HepG2 (cell line): ENCODE measurements at regions not wholly inside any gene's neighbourhood (a gene's known extent, or its start where the extent isn't known, plus 50 kb on each side); places are given as distances from the start of the nearest gene placed in this dataset.

Experiments used
- POLR2A ChIP-seq, 2 experiments: IDR thresholded peaks; 2 replicates each; pipeline ENCODE4 v1.6.1; 2011; ENCODE audit warnings: low read depth in 2 of 2, low read length in 2 of 2, mild to moderate bottlenecking in 1 of 2, moderate library complexity in 1 of 2; ENCODE audit not compliant: insufficient read depth in 1 of 2
- ZNF780A ChIP-seq: sonication (generic); formaldehyde crosslinking; IDR thresholded peaks from 2 replicates; pipeline ENCODE4 v1.8.0; 2022; ENCODE audit warnings: mild to moderate bottlenecking, missing genetic modification reagents, moderate library complexity

- TF ChIP-seq ZNF780A (CRISPR knock-in tag): no peak
- TF ChIP-seq POLR2A (IDR thresholded peaks at IDR 0.05; ENCODE audit: insufficient read depth in 1 of 2, low read depth in 2 of 2, low read length in 2 of 2): no peak
These were observed 83.1 kb upstream of the PHACTR2 start for GRCh38 chr6:143594647-143595046.
